ENCODE measurements at regions not wholly inside any gene's neighbourhood (a gene's known extent, or its start where the extent isn't known, plus 50 kb on each side); places are given as distances from the start of the nearest gene placed in this dataset.

- peaks cover 7% of the 10 kb centered on the region for H3K4me1 Mint-ChIP-seq (ENCODE audit: insufficient read depth, unreplicated experiment)
- H3K27ac Mint-ChIP-seq (ENCODE audit: low read depth, unreplicated experiment): no peak overlapping the region
- POLR2A ChIA-PET: no interaction called here
- H3K4me3 Mint-ChIP-seq (ENCODE audit: unreplicated experiment): no peak overlapping the region
- no peaks in the 10 kb centered on the region for H3K27me3 Mint-ChIP-seq (ENCODE audit: insufficient read depth, unreplicated experiment)
- intact Hi-C loops (cut with micrococcal nuclease): no loop called here
- no peaks in the 10 kb centered on the region for H3K36me3 Mint-ChIP-seq (ENCODE audit: insufficient read depth, unreplicated experiment)
- H3K9me3 Mint-ChIP-seq (ENCODE audit: unreplicated experiment): no peaks in the 10 kb centered on the region
- CTCF ChIA-PET: no interaction called here
- no TSS peak for BruUV-seq (replicated peaks)
- no peak for DNase-seq (ENCODE audit: unreplicated experiment)
- TF ChIP-seq, protein P1, sequence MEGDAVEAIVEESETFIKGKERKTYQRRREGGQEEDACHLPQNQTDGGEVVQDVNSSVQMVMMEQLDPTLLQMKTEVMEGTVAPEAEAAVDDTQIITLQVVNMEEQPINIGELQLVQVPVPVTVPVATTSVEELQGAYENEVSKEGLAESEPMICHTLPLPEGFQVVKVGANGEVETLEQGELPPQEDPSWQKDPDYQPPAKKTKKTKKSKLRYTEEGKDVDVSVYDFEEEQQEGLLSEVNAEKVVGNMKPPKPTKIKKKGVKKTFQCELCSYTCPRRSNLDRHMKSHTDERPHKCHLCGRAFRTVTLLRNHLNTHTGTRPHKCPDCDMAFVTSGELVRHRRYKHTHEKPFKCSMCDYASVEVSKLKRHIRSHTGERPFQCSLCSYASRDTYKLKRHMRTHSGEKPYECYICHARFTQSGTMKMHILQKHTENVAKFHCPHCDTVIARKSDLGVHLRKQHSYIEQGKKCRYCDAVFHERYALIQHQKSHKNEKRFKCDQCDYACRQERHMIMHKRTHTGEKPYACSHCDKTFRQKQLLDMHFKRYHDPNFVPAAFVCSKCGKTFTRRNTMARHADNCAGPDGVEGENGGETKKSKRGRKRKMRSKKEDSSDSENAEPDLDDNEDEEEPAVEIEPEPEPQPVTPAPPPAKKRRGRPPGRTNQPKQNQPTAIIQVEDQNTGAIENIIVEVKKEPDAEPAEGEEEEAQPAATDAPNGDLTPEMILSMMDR (IDR thresholded peaks at IDR 0.05; ENCODE audit: unreplicated experiment): no peak
Measured at GRCh38 chr9:23557689-23558088, 268.4 kb downstream of the ELAVL2 start.

DNA sequence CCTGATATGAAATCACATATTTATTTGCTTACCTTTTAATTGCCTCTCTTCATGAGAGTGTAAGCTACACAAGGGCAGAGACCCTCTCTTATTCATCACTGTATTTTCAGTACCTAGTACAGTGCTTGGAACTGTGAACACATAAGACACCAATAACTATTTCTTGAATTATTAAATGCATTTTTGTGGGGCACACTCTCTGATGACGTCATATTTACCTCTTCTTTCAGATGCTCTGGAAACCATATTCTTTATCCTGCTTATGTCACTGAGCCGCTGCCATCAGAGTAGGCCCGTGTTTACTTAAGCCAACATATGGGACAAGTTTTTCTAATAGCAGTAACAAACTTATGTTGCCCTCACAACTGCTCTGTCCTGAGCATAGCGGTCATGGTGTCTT lies 266.5 kb downstream of the ELAVL2 start:
- H3K4me3 Mint-ChIP-seq (ENCODE audit: unreplicated experiment): no peak overlapping the region
- BruUV-seq (replicated peaks): no TSS peak
- no peaks in the 10 kb centered on the region for H3K36me3 Mint-ChIP-seq (ENCODE audit: insufficient read depth, unreplicated experiment)

DNA sequence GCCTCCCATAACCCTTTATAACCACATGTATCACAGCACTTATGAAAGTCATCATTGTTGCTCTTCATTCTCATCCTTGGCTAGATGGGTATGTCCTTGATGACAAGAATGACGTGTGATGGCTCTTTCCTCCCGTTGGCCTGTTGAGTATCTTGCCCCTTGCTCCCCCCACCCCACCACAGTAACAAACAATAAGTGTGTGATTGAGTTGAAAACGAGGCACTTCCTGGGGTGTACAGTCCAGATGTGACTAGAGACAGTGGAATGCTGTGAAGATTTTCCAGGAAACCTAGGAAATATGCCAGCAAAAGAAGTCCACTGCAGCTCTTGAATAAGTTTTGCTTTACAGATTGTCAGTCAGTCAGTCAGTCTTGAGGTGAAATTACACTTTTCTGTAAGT lies 262.5 kb downstream of the ELAVL2 start:
- CTCF ChIA-PET: no interaction called here
- BruUV-seq (replicated peaks): no TSS peak
- POLR2A ChIA-PET: no interaction called here
- H3K9me3 Mint-ChIP-seq (ENCODE audit: unreplicated experiment): no peaks in the 10 kb centered on the region
- no peak overlapping the region for H3K27ac Mint-ChIP-seq (ENCODE audit: low read depth, unreplicated experiment)
- intact Hi-C loops (cut with micrococcal nuclease): no loop called here
- no peak overlapping the region for H3K4me3 Mint-ChIP-seq (ENCODE audit: unreplicated experiment)
- H3K36me3 Mint-ChIP-seq (ENCODE audit: insufficient read depth, unreplicated experiment): no peaks in the 10 kb centered on the region
- TF ChIP-seq, protein P1 (IDR thresholded peaks at IDR 0.05; ENCODE audit: unreplicated experiment): no peak
- H3K4me1 Mint-ChIP-seq (ENCODE audit: insufficient read depth, unreplicated experiment): no peaks in the 10 kb centered on the region
- no peak for DNase-seq (ENCODE audit: unreplicated experiment)
- no peaks in the 10 kb centered on the region for H3K27me3 Mint-ChIP-seq (ENCODE audit: insufficient read depth, unreplicated experiment)

More for the DNA sequence above, 266.5 kb downstream of the ELAVL2 start:
- peaks cover 7% of the 10 kb centered on the region for H3K4me1 Mint-ChIP-seq (ENCODE audit: insufficient read depth, unreplicated experiment)
- no peaks in the 10 kb centered on the region for H3K27me3 Mint-ChIP-seq (ENCODE audit: insufficient read depth, unreplicated experiment)
- intact Hi-C loops (cut with micrococcal nuclease): no loop called here
- ChIA-PET POLR2A (no interaction called here), CTCF (no interaction called here)
- no peaks in the 10 kb centered on the region for H3K9me3 Mint-ChIP-seq (ENCODE audit: unreplicated experiment)
- no peak for DNase-seq (ENCODE audit: unreplicated experiment)
- TF ChIP-seq, protein P1 (IDR thresholded peaks at IDR 0.05; ENCODE audit: unreplicated experiment): no peak
- no peak overlapping the region for H3K27ac Mint-ChIP-seq (ENCODE audit: low read depth, unreplicated experiment)

DNA sequence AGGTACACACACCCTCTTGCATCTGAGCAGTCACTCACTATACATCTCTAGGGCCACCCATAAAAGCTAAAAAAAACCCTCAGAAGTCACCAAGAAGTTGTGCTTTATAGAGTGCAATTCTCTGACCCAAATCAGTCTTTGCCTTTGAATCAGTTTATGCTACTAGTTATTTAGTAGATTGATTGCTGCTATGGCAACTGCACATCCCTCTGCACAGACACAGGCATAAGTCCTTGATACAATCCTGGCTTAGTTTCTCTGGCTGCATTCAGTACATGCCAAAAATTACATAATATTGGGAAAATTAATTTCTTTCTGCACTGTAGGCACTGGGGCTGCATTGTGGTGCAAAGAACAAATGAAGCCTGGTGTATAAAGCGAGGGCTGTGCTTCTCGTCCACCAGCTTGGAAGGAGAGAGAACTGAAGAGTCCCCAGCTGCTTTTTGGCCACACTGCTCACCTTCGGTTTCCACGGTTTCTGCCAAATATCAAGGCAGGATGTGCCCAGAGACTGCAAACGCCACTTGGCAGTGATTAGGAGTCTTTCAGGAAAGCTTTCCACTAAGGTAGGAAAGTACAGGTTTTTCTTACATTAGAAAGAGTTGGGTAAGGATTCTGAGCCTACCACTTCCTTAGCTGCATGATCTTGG lies 258.4 kb downstream of the ELAVL2 start:
- ChIA-PET POLR2A (interaction anchor here (0.6 kb wide), 1 partner anchor 52 kb away, joined by 3 read pairs; no protein-coding TSS in a partner anchor), CTCF (no interaction called here)
- no peaks in the 10 kb centered on the region for H3K9me3 Mint-ChIP-seq (ENCODE audit: unreplicated experiment)
- TF ChIP-seq, protein P1 (IDR thresholded peaks at IDR 0.05; ENCODE audit: unreplicated experiment): no peak
- no peaks in the 10 kb centered on the region for H3K36me3 Mint-ChIP-seq (ENCODE audit: insufficient read depth, unreplicated experiment)
- no peak for DNase-seq (ENCODE audit: unreplicated experiment)
- no TSS peak for BruUV-seq (replicated peaks)
- H3K4me1 Mint-ChIP-seq (ENCODE audit: insufficient read depth, unreplicated experiment): no peaks in the 10 kb centered on the region
- H3K27ac Mint-ChIP-seq (ENCODE audit: low read depth, unreplicated experiment): no peak overlapping the region
- intact Hi-C loops (cut with micrococcal nuclease): no loop called here
- no peak overlapping the region for H3K4me3 Mint-ChIP-seq (ENCODE audit: unreplicated experiment)
- no peaks in the 10 kb centered on the region for H3K27me3 Mint-ChIP-seq (ENCODE audit: insufficient read depth, unreplicated experiment)
